Prostate gland (tissue), 2 donors: ENCODE measurements at regions not wholly inside any gene's neighbourhood (a gene's known extent, or its start where the extent isn't known, plus 50 kb on each side); places are given as distances from the start of the nearest gene placed in this dataset.
"Not testable (repeated sequence)": the region's sequence is repeated elsewhere in the genome, so short reads cannot be mapped to it uniquely, and the experiment has no call there.

Experiments used
- CTCF ChIP-seq, 4 experiments: fragments of 200-600 bp in 2 of 4; fragments of 450-650 bp in 2 of 4; sonication (generic) in 2 of 4; IDR thresholded peaks; 1 replicate in 3 of 4; 2 replicates in 1 of 4; pipeline ENCODE4 v1.5.1; 2016 to 2019; ENCODE audit warnings: antibody characterized with exemption in 4 of 4, mild to moderate bottlenecking in 2 of 4, moderate library complexity in 2 of 4
- POLR2AphosphoS5 ChIP-seq: sonication (generic); formaldehyde crosslinking; IDR thresholded peaks from one replicate; pipeline ENCODE4 v1.6.1; 2017; ENCODE audit warnings: antibody characterized with exemption

- TF ChIP-seq POLR2AphosphoS5; CTCF (IDR thresholded peaks at IDR 0.05): not testable (repeated sequence)
Observed at GRCh38 chr17:30657148-30657547, 167.3 kb downstream of the CRLF3 start.
